HCT116 (cell line): ENCODE measurements at regions not wholly inside any gene's neighbourhood (a gene's known extent, or its start where the extent isn't known, plus 50 kb on each side); places are given as distances from the start of the nearest gene placed in this dataset.

Source experiments
- ATAC-seq: fragments of 200-7000 bp; cut with Tn5 transposase; 2 replicates; pipeline ENCODE4 v1.9.1; 2020; ENCODE audit warnings: mild to moderate bottlenecking, moderate library complexity
- BruUV-seq: library from RNA; stranded (reverse); fragments of 400-500 nt; replicated peaks from 2 replicates; lab custom pipeline; 2021; lab: Mats Ljungman, UMichigan
- CTCF ChIA-PET: fragments of 300-600 bp; sonication (Branson Sonifier 250); formaldehyde crosslinking; loops from one replicate; lab custom pipeline; 2021; ENCODE audit warnings: antibody characterized with exemption; lab: Charles Lee
- POLR2A ChIA-PET: fragments of 300-600, 350-600 bp; sonication (Branson Sonifier 250); formaldehyde crosslinking; loops from one replicate; lab custom pipeline; 2021; ENCODE audit warnings: antibody characterized with exemption; lab: Charles Lee
- RAD21 ChIA-PET, 2 experiments: fragments of 300-600 bp; sonication (Branson Sonifier 250); formaldehyde crosslinking; loops; one replicate each; lab custom pipeline; 2023; ENCODE audit warnings: low total read pairs in 2 of 2; ENCODE audit not compliant: uncharacterized antibody in 2 of 2, unreplicated experiment in 2 of 2, low non-redundant PET in 1 of 2; lab: Charles Lee
- DNase-seq: peaks from one replicate; pipeline ENCODE4 v3.0.0-alpha.2; 2010; ENCODE audit warnings: low read depth, low spot score
- H2AFZ ChIP-seq: fragments of 200-600 bp; shearing (Covaris generic), sonication (generic); 2 replicates; pipeline ENCODE4 v1.6.1; 2017; ENCODE audit warnings: low read depth, mixed run types, mixed read lengths, antibody characterized with exemption, low read length; ENCODE audit not compliant: poor library complexity, severe bottlenecking
- H3K27ac ChIP-seq: 2 replicates; pipeline ENCODE4 v1.5.1; 2012; ENCODE audit warnings: low read depth, low read length
- H3K27me3 ChIP-seq: fragments of 200-600 bp; sonication (generic); 2 replicates; pipeline ENCODE4 v1.6.1; 2016; ENCODE audit warnings: mixed run types, low read length, mixed read lengths; ENCODE audit not compliant: insufficient read depth
- H3K36me3 ChIP-seq, 2 experiments: fragments of 200-500 bp in 1 of 2; fragments of 200-600 bp in 1 of 2; sonication (Bioruptor generic) in 1 of 2; sonication (generic) in 1 of 2; 2 replicates each; pipeline versions ENCODE4 v1.5.1 to v1.6.1; 2014 to 2016; ENCODE audit warnings: low read length in 2 of 2, inconsistent platforms in 1 of 2, mixed read lengths in 1 of 2, mixed run types in 1 of 2; ENCODE audit not compliant: insufficient read depth in 2 of 2, control insufficient read depth in 1 of 2
- H3K4me1 ChIP-seq, 2 experiments: fragments of 200-600 bp in 1 of 2; sonication (generic) in 1 of 2; 2 replicates each; pipeline versions ENCODE4 v1.5.1 to v1.6.1; 2012 to 2017; ENCODE audit warnings: low read length in 2 of 2, inconsistent platforms in 1 of 2, mild to moderate bottlenecking in 1 of 2, mixed read lengths in 1 of 2, mixed run types in 1 of 2, moderate library complexity in 1 of 2; ENCODE audit not compliant: insufficient read depth in 2 of 2, control insufficient read depth in 1 of 2
- H3K4me2 ChIP-seq: fragments of 200-600 bp; sonication (generic); 2 replicates; pipeline ENCODE4 v1.6.1; 2017; ENCODE audit warnings: mixed run types, low read length, mixed read lengths
- H3K4me3 ChIP-seq, 2 experiments: fragments of 200-600 bp in 1 of 2; sonication (generic) in 1 of 2; replicated peaks in 1 of 2; 2 replicates each; pipeline ENCODE4 v1.5.1; 2011 to 2016; ENCODE audit warnings: low read length in 2 of 2, control low read depth in 1 of 2, low read depth in 1 of 2, mild to moderate bottlenecking in 1 of 2, mixed read lengths in 1 of 2, mixed run types in 1 of 2
- H3K79me2 ChIP-seq: fragments of 200-600 bp; sonication (generic); 2 replicates; pipeline ENCODE4 v1.6.1; 2017; ENCODE audit warnings: mild to moderate bottlenecking, mixed run types, low read length, moderate library complexity, mixed read lengths; ENCODE audit not compliant: insufficient read depth
- H3K9ac ChIP-seq: fragments of 200-600 bp; sonication (generic); 2 replicates; pipeline ENCODE4 v1.6.1; 2016; ENCODE audit warnings: low read length, mixed read lengths
- H3K9me2 ChIP-seq: fragments of 200-600 bp; sonication (generic), shearing (Covaris generic); 2 replicates; pipeline ENCODE4 v1.6.1; 2017; ENCODE audit warnings: mixed run types, mild to moderate bottlenecking, moderate library complexity; ENCODE audit not compliant: insufficient read depth
- H3K9me3 ChIP-seq, 2 experiments: fragments of 200-500 bp in 1 of 2; fragments of 200-600 bp in 1 of 2; sonication (Bioruptor generic) in 1 of 2; sonication (generic) in 1 of 2; 2 replicates each; pipeline ENCODE4 v1.6.1; 2014 to 2017; ENCODE audit warnings: low read length in 2 of 2, mixed read lengths in 2 of 2, inconsistent platforms in 1 of 2, low read depth in 1 of 2, mild to moderate bottlenecking in 1 of 2, mixed run types in 1 of 2, moderate library complexity in 1 of 2; ENCODE audit not compliant: control insufficient read depth in 1 of 2, insufficient read depth in 1 of 2
- H4K20me1 ChIP-seq: fragments of 200-600 bp; sonication (generic), shearing (Covaris generic); 2 replicates; pipeline ENCODE4 v1.6.1; 2017; ENCODE audit warnings: mixed run types, mild to moderate bottlenecking, moderate library complexity; ENCODE audit not compliant: insufficient read depth
- CBX3 ChIP-seq: IDR thresholded peaks from 2 replicates; pipeline ENCODE4 v1.6.1; 2012; ENCODE audit warnings: low read depth
- CEBPB ChIP-seq: IDR thresholded peaks from 2 replicates; pipeline ENCODE4 v1.6.1; 2012; ENCODE audit warnings: low read depth
- EZH2 ChIP-seq: fragments of 200-600 bp; sonication (generic); IDR thresholded peaks from 2 replicates; pipeline ENCODE4 v1.6.1; 2017; ENCODE audit warnings: antibody characterized with exemption, mixed run types
- MAX ChIP-seq: IDR thresholded peaks from 2 replicates; pipeline ENCODE4 v1.6.1; 2012
- POLR2A ChIP-seq: IDR thresholded peaks from 2 replicates; pipeline ENCODE4 v1.7.0; 2011; ENCODE audit warnings: borderline replicate concordance; ENCODE audit not compliant: insufficient read depth, insufficient read length; ENCODE audit errors: extremely low read depth
- POLR2AphosphoS5 ChIP-seq: IDR thresholded peaks from 2 replicates; pipeline ENCODE4 v1.6.1; 2011; ENCODE audit warnings: mild to moderate bottlenecking, low read depth, low read length, moderate library complexity
- RAD21 ChIP-seq: IDR thresholded peaks from 2 replicates; pipeline ENCODE4 v1.6.1; 2012; ENCODE audit warnings: low read depth, mild to moderate bottlenecking
- REST ChIP-seq: IDR thresholded peaks from 2 replicates; pipeline ENCODE4 v1.6.1; 2012; ENCODE audit warnings: low read depth
- SIN3A ChIP-seq: IDR thresholded peaks from 2 replicates; pipeline ENCODE4 v1.6.1; 2012; ENCODE audit warnings: low read depth
- SP1 ChIP-seq: IDR thresholded peaks from 2 replicates; pipeline ENCODE4 v1.6.1; 2012; ENCODE audit warnings: low read depth
- SRF ChIP-seq: IDR thresholded peaks from 2 replicates; pipeline ENCODE4 v1.6.1; 2012; ENCODE audit warnings: low read depth
- TCF7L2 ChIP-seq: IDR thresholded peaks from 2 replicates; pipeline ENCODE4 v1.7.0; 2011; ENCODE audit warnings: borderline replicate concordance, inconsistent platforms; ENCODE audit not compliant: insufficient read depth, insufficient read length; ENCODE audit errors: extremely low read depth
- YY1 ChIP-seq: IDR thresholded peaks from 2 replicates; pipeline ENCODE4 v1.6.1; 2011; ENCODE audit warnings: low read length, low read depth, moderate library complexity, mild to moderate bottlenecking; ENCODE audit not compliant: insufficient replicate concordance; ENCODE audit errors: extremely low read depth
- ZBTB33 ChIP-seq: IDR thresholded peaks from 2 replicates; pipeline ENCODE4 v1.6.1; 2011; ENCODE audit warnings: mild to moderate bottlenecking, low read length, moderate library complexity; ENCODE audit not compliant: insufficient replicate concordance; ENCODE audit errors: extremely low read depth
- ZFX ChIP-seq: fragments of 450-650 bp; IDR thresholded peaks from 2 replicates; pipeline ENCODE4 v1.6.1; 2017
- ZNF274 ChIP-seq: fragments of 200-500 bp; sonication (Bioruptor generic); IDR thresholded peaks from 2 replicates; pipeline ENCODE4 v1.6.1; 2014; ENCODE audit warnings: mild to moderate bottlenecking, low read depth, low read length, inconsistent platforms
- intact Hi-C: fragments of 100-400 bp; cut with micrococcal nuclease; formaldehyde crosslinking; loops from 2 replicates; pipeline ENCODE4 v1.10.0; 2022
- TF ChIP-seq, protein P1 (sequence below): IDR thresholded peaks from 2 replicates; pipeline ENCODE4 v1.6.1; 2012

DNA sequence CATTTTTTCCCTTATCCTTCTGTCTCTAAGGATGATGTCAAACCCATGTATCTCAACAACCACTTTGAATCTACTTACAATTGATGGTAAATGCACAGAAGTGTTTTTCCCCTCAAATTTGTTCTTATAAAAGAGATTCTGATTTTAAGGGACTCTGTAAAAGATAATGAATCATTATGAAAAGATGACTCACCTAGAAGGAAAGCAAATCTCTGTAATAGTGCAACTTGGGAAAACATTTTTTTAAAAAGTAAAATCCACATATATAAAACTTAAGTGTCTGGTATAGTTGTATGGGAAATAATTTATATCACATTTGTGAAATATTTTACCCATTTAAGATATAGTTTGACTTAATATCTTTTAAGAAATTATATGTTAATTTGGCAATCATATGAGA is 137.0 kb downstream of the TINAG start:
- no peak overlapping the region for H3K9ac ChIP-seq
- H3K4me3 ChIP-seq, result no peak overlapping the region
- no TSS peak for BruUV-seq
- TF ChIP-seq SRF, result no peak
- no peak for TF ChIP-seq POLR2AphosphoS5
- no peak for TF ChIP-seq ZFX
- TF ChIP-seq ZNF274, result no peak
- no peak for TF ChIP-seq REST
- no peak for TF ChIP-seq YY1
- no peak for TF ChIP-seq CEBPB
- no peak for TF ChIP-seq RAD21
- no peak for TF ChIP-seq ZBTB33
- TF ChIP-seq EZH2, result no peak
- TF ChIP-seq, protein P1, sequence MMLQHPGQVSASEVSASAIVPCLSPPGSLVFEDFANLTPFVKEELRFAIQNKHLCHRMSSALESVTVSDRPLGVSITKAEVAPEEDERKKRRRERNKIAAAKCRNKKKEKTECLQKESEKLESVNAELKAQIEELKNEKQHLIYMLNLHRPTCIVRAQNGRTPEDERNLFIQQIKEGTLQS, result no peak
- TF ChIP-seq SP1, result no peak
- TF ChIP-seq TCF7L2, result no peak
- TF ChIP-seq POLR2A, result no peak
- no peak for TF ChIP-seq MAX
- no peak for TF ChIP-seq CBX3
- no peak for TF ChIP-seq SIN3A
- intact Hi-C loops, result no loop called here
- no peak overlapping the region for H3K4me2 ChIP-seq
- ChIA-PET RAD21 (no interaction called here), CTCF (no interaction called here), POLR2A (no interaction called here)
- DNase-seq (no peak), ATAC-seq (no peak)
- no peaks in the 10 kb centered on the region for H3K9me2 ChIP-seq
- H2AFZ ChIP-seq, result no peak overlapping the region
- H3K4me1 ChIP-seq, result peaks cover 0 to 6% of the 10 kb centered on the region in 2 experiments; a peak in 1 of 4 replicates
- H3K79me2 ChIP-seq, result no peaks in the 10 kb centered on the region
- H4K20me1 ChIP-seq, result no peaks in the 10 kb centered on the region
- no peaks in the 10 kb centered on the region for H3K36me3 ChIP-seq
- H3K27ac ChIP-seq, result no peak overlapping the region
- H3K9me3 ChIP-seq, result no peaks in the 10 kb centered on the region
- no peaks in the 10 kb centered on the region for H3K27me3 ChIP-seq
